GM12892 (cell line): ENCODE measurements at regions not wholly inside any gene's neighbourhood (a gene's known extent, or its start where the extent isn't known, plus 50 kb on each side); places are given as distances from the start of the nearest gene placed in this dataset.

Experiments used
- POLR2A ChIP-seq: IDR thresholded peaks from 2 replicates; pipeline ENCODE4 v1.6.1; 2011; ENCODE audit warnings: low read depth, low read length, control low read depth
- POLR2AphosphoS5 ChIP-seq: IDR thresholded peaks from 2 replicates; pipeline ENCODE4 v1.6.1; 2011; ENCODE audit warnings: low read depth, low read length, control low read depth

DNA sequence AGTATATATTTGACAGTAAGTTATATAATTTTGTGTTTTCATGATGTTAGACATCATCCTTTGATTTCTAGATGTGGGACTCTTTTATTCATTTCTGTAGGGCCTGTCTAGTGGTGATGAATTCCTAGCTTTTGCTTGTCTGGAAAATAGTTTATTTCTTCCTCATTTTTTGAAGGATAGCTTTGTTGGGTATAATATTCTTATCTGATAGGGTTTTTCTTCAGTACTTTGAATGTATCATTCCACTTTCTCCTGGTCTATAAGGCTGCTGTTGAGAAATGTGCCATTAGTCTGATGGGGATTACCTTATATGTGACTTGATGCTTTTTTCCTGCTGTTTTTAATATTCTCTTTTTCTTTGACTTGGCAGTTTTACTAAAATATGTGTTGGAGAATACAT lies 1104.5 kb downstream of the FAT4 start:
- TF ChIP-seq POLR2A = no peak
- TF ChIP-seq POLR2AphosphoS5 = no peak
